Heart left ventricle (tissue), 13 donors: ENCODE measurements at regions not wholly inside any gene's neighbourhood (a gene's known extent, or its start where the extent isn't known, plus 50 kb on each side); places are given as distances from the start of the nearest gene placed in this dataset.

Experiments
- POLR2A ChIP-seq, 2 donors: fragments of 450-650 bp; IDR thresholded peaks; one replicate each; pipeline ENCODE4 v1.6.1; 2017; ENCODE audit warnings: antibody characterized with exemption in 2 of 2, mild to moderate bottlenecking in 2 of 2, moderate library complexity in 2 of 2
- TF ChIP-seq, protein P1 (sequence below), 12 donors: fragments of 200-600 bp; sonication (generic) in 4 of 12; IDR thresholded peaks; one replicate each; pipeline versions ENCODE4 v1.5.0 to v1.8.0; 2018 to 2022; ENCODE audit warnings: antibody characterized with exemption in 12 of 12, mild to moderate bottlenecking in 5 of 12
- donor health status: ischemic (EF 13 %, LVEDD 7.1; RV severe dilation, severe dysfunction).
- donor health status: DM: no; HTN: yes; CAD: no.
- donor health status: DM: no; HTN: no; CAD: no.
- donor health status: ischemic (EF 25% LVEDD 6.9; RV normal size, moderate dysfunction).
- donor health status: ischemic (EF 25% LVEDD 5.7; RV mildly dilated, moderate dysfunction).
- donor health status: ischemic (EF 35%, LVEDD 5.7; RV mildly dilated, moderate dysfunction).
- donor health status: nonischemic (EF 11% LVEDD 7.7; RV severe dilation, severe dysfunction).
- donor health status: DM: yes; HTN: yes; CAD: no.
- donor health status: PGD.
- donor health status: ischemic (EF 29% LVEDD 5.4; RV normal size, mild dysfunction).
- donor health status: nonischemic (EF 23%, LVEDD 6.1; RV moderate dilation, normal function).

DNA sequence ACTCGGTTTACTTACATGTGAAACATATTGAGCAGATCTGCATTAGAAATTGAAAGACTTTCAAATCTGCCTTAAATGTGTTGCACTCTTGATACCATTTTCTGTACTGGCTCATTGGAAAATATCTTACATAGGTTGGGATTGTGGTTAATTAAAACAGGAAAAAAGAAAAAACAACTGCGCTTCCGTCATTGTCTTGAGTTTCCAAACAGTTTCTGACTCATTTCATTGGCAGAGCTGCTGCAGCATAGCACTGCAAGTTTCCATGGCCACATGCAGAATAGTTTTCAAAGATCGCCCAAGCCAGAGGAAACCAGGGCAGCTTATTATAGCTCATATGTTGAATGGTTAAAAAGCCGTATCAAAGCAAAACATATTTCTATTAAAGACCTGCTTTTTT, 446.6 kb upstream of the BCHE start:
- TF ChIP-seq, protein P1, sequence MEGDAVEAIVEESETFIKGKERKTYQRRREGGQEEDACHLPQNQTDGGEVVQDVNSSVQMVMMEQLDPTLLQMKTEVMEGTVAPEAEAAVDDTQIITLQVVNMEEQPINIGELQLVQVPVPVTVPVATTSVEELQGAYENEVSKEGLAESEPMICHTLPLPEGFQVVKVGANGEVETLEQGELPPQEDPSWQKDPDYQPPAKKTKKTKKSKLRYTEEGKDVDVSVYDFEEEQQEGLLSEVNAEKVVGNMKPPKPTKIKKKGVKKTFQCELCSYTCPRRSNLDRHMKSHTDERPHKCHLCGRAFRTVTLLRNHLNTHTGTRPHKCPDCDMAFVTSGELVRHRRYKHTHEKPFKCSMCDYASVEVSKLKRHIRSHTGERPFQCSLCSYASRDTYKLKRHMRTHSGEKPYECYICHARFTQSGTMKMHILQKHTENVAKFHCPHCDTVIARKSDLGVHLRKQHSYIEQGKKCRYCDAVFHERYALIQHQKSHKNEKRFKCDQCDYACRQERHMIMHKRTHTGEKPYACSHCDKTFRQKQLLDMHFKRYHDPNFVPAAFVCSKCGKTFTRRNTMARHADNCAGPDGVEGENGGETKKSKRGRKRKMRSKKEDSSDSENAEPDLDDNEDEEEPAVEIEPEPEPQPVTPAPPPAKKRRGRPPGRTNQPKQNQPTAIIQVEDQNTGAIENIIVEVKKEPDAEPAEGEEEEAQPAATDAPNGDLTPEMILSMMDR (IDR thresholded peaks at IDR 0.05) = no peak
- TF ChIP-seq POLR2A (IDR thresholded peaks at IDR 0.05) = no peak
